ENCODE measurements at regions not wholly inside any gene's neighbourhood (a gene's known extent, or its start where the extent isn't known, plus 50 kb on each side); places are given as distances from the start of the nearest gene placed in this dataset.

DNA sequence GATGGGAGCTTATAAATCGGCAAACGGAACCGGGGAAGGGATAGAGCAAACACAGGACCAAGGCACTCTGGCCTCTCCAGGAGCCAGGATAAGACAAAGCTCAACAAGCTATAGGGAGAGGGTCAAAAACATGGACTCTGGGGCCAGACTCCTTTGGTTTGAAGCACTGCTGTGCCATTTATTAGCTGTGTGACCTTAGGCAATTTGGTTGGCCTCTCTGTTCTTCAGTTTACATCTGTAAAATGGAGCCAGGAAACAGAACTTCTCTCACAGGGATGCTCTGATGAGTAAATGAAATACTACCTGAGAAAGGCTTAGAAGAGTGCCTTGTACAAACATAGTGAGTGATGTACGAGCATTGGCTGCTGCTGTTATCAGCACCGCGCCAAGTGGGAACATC, 213.3 kb upstream of the PWP1 start:
- Histone ChIP-seq H3K9me3 (ENCODE audit: low read length) (no peaks in the 10 kb centered on the region), H3F3A (ENCODE audit: insufficient read depth, low read length) (no peaks in the 10 kb centered on the region), H3K79me2 (ENCODE audit: insufficient read depth, low read length) (no peaks in the 10 kb centered on the region), H3K27me3 (ENCODE audit: insufficient read depth, low read length) (no peaks in the 10 kb centered on the region), H3K27ac (ENCODE audit: low read depth, low read length, poor library complexity, severe bottlenecking) (no peak overlapping the region), H3K9me2 (ENCODE audit: low read depth, low read length) (no peaks in the 10 kb centered on the region), H2AFZ (ENCODE audit: low read length) (no peak overlapping the region), H3K9ac (ENCODE audit: low read length) (no peak overlapping the region), H4K20me1 (ENCODE audit: insufficient read depth, low read length) (no peaks in the 10 kb centered on the region), H3K4me1 (ENCODE audit: insufficient read depth, low read length, severe bottlenecking) (no peaks in the 10 kb centered on the region), H3K4me3 (ENCODE audit: low read depth, low read length, poor library complexity, severe bottlenecking) (no peak overlapping the region), H3K36me3 (ENCODE audit: insufficient read depth, low read length) (no peaks in the 10 kb centered on the region), H3K4me2 (ENCODE audit: low read length) (no peak overlapping the region)
- TF ChIP-seq CTCF (IDR thresholded peaks at IDR 0.05; ENCODE audit: low read length) (no peak), EZH2 (IDR thresholded peaks at IDR 0.05; ENCODE audit: borderline replicate concordance, low read length) (no peak)

DNA sequence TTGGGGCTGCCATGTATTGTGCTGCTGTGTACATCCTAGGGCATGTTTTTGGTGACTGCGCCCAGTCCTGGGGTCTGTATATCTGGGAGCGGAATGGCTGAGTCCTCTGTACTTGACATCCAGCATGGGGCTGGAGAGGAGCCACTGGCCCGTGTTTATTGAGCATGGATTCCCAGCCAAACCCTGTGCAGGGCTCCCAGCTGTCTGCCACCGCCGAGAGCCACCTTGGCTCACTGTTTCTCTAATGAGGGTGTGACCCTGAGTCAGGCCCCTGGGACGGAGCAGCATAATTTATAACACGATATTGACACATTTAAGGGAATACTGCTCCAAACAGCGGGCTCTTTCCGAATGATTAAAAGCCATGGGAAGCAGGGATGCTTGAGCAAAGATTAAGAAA, 211.5 kb upstream of the PWP1 start:
- H3K4me3 ChIP-seq (ENCODE audit: low read depth, low read length, poor library complexity, severe bottlenecking) = no peak overlapping the region
- no peaks in the 10 kb centered on the region for H3K4me1 ChIP-seq (ENCODE audit: insufficient read depth, low read length, severe bottlenecking)
- no peak overlapping the region for H2AFZ ChIP-seq (ENCODE audit: low read length)
- no peak overlapping the region for H3K9ac ChIP-seq (ENCODE audit: low read length)
- H3K36me3 ChIP-seq (ENCODE audit: insufficient read depth, low read length) = no peaks in the 10 kb centered on the region
- no peaks in the 10 kb centered on the region for H3K79me2 ChIP-seq (ENCODE audit: insufficient read depth, low read length)
- H3K9me2 ChIP-seq (ENCODE audit: low read depth, low read length) = no peaks in the 10 kb centered on the region
- no peak for TF ChIP-seq CTCF (IDR thresholded peaks at IDR 0.05; ENCODE audit: low read length)
- TF ChIP-seq EZH2 (IDR thresholded peaks at IDR 0.05; ENCODE audit: borderline replicate concordance, low read length) = no peak
- H4K20me1 ChIP-seq (ENCODE audit: insufficient read depth, low read length) = no peaks in the 10 kb centered on the region
- no peaks in the 10 kb centered on the region for H3K27me3 ChIP-seq (ENCODE audit: insufficient read depth, low read length)
- no peak overlapping the region for H3K27ac ChIP-seq (ENCODE audit: low read depth, low read length, poor library complexity, severe bottlenecking)
- H3K9me3 ChIP-seq (ENCODE audit: low read length) = no peaks in the 10 kb centered on the region
- H3K4me2 ChIP-seq (ENCODE audit: low read length) = no peak overlapping the region
- H3F3A ChIP-seq (ENCODE audit: insufficient read depth, low read length) = no peaks in the 10 kb centered on the region

DNA sequence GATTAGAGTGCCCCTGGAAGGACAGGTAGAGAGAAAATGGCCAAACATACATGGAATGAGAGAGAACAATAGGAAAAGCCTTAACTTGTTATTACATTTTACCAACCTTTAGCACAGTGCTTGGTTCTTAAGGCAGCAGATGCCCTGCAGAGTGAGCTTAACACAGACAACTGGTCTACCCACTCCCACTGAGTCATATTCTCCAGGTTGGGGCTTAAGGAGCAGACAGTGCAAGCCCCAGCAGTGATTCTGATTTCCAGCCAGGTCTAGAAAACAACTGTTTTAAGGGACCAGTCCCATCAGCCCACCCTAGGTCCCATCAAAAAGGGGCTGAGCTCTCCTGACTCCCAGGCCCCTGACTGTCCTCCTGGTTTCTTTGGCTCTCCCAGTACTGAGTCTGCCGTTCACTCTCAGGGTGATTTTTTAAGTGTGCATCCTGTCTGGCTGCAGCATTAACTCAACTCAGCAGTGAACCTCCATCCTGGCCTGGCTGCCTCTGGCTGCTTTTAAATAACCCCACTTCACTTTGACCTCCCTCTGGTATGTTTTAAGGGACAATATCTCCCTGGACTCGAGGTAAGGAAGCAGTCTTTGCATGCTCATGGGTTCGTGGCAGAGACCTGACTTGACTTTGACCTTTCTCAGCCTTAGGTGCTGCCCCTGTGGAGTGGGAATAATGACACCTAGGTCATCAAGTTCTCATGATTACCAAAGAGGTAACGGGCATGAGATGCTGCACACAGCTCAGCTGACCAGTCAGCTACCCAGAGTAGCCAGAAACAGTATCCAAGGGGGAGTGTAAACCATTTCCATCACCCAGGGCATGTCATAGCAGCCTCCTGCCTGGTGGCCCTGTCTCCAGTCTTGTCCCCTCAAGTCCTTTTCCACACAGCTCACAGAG, 210.7 kb upstream of the PWP1 start:
- Histone ChIP-seq H3K4me1 (ENCODE audit: insufficient read depth, low read length, severe bottlenecking) (no peaks in the 10 kb centered on the region), H3F3A (ENCODE audit: insufficient read depth, low read length) (no peaks in the 10 kb centered on the region), H2AFZ (ENCODE audit: low read length) (no peak overlapping the region), H4K20me1 (ENCODE audit: insufficient read depth, low read length) (no peaks in the 10 kb centered on the region), H3K79me2 (ENCODE audit: insufficient read depth, low read length) (no peaks in the 10 kb centered on the region), H3K27ac (ENCODE audit: low read depth, low read length, poor library complexity, severe bottlenecking) (no peak overlapping the region), H3K27me3 (ENCODE audit: insufficient read depth, low read length) (no peaks in the 10 kb centered on the region), H3K9me2 (ENCODE audit: low read depth, low read length) (no peaks in the 10 kb centered on the region), H3K9ac (ENCODE audit: low read length) (no peak overlapping the region), H3K9me3 (ENCODE audit: low read length) (no peaks in the 10 kb centered on the region), H3K4me3 (ENCODE audit: low read depth, low read length, poor library complexity, severe bottlenecking) (no peak overlapping the region), H3K4me2 (ENCODE audit: low read length) (no peak overlapping the region), H3K36me3 (ENCODE audit: insufficient read depth, low read length) (no peaks in the 10 kb centered on the region)
- TF ChIP-seq CTCF (IDR thresholded peaks at IDR 0.05; ENCODE audit: low read length) (no peak), EZH2 (IDR thresholded peaks at IDR 0.05; ENCODE audit: borderline replicate concordance, low read length) (no peak)

All from OCI-LY1 (cell line).